Cardiac muscle cell (in vitro differentiated cells and primary cell): ENCODE measurements at regions not wholly inside any gene's neighbourhood (a gene's known extent, or its start where the extent isn't known, plus 50 kb on each side); places are given as distances from the start of the nearest gene placed in this dataset.

Experiments
- DNase-seq, 2 donors: peaks; one replicate each; pipeline versions ENCODE4 v3.0.0 to v3.0.0-alpha.2; 2010 to 2017; ENCODE audit warnings: low read depth in 1 of 2, low spot score in 1 of 2
- H3K27ac ChIP-seq: fragments of 200-600 bp; sonication (generic); 2 replicates; pipeline ENCODE4 v1.5.1; 2016
- H3K27me3 ChIP-seq: fragments of 200-600 bp; sonication (generic); 2 replicates; pipeline ENCODE4 v1.6.0; 2016; ENCODE audit warnings: control low read depth
- H3K36me3 ChIP-seq: fragments of 200-600 bp; sonication (generic); 2 replicates; pipeline ENCODE4 v1.5.1; 2016; ENCODE audit warnings: control low read depth
- H3K4me1 ChIP-seq: fragments of 200-600 bp; sonication (generic); 2 replicates; pipeline ENCODE4 v1.8.1; 2017; ENCODE audit warnings: low read depth, mild to moderate bottlenecking, mixed run types
- H3K4me3 ChIP-seq: fragments of 200-600 bp; sonication (generic); 2 replicates; pipeline ENCODE4 v1.5.1; 2016; ENCODE audit warnings: mild to moderate bottlenecking
- H3K9me3 ChIP-seq: fragments of 200-600 bp; sonication (generic); 2 replicates; pipeline ENCODE4 v1.5.1; 2017; ENCODE audit warnings: low read depth, mild to moderate bottlenecking, control low read depth
- TF ChIP-seq, protein P1 (sequence below): IDR thresholded peaks from 2 replicates; pipeline ENCODE4 v1.5.1; 2012; ENCODE audit warnings: low read depth, mild to moderate bottlenecking, low read length

DNA sequence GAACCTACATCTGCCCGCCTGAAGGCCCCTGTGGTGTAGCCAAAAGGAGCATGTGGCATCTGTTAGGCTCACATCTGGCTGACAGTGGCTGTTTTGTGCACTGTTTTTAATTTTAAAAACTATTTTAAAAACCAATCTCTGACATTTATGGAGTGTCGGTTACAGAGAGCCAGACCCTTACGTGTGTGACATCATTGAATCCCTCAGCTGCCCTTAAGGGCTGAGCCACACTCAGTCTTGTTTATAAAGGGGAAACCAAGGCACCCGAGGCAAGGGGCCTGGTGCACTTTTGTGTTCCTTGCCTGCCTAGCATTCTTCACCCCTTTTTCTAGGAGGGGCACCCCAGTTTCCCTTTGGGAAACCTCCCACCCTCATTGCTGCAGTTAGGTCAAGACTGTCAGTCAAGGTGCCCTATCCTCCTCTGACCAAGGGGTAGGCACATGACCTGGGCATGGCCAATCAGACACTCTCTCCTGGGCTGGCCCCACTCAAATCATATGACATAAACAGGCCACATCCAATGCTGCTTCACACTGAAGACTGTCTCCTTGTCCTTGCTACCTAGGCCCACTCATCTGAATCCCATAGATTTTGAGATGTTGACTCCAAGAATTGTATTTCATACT lies 105.3 kb downstream of the LSM3 start:
- TF ChIP-seq, protein P1, sequence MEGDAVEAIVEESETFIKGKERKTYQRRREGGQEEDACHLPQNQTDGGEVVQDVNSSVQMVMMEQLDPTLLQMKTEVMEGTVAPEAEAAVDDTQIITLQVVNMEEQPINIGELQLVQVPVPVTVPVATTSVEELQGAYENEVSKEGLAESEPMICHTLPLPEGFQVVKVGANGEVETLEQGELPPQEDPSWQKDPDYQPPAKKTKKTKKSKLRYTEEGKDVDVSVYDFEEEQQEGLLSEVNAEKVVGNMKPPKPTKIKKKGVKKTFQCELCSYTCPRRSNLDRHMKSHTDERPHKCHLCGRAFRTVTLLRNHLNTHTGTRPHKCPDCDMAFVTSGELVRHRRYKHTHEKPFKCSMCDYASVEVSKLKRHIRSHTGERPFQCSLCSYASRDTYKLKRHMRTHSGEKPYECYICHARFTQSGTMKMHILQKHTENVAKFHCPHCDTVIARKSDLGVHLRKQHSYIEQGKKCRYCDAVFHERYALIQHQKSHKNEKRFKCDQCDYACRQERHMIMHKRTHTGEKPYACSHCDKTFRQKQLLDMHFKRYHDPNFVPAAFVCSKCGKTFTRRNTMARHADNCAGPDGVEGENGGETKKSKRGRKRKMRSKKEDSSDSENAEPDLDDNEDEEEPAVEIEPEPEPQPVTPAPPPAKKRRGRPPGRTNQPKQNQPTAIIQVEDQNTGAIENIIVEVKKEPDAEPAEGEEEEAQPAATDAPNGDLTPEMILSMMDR, result no peak
- DNase-seq, result no peak
- H3K4me3 ChIP-seq, result no peak overlapping the region
- no peaks in the 10 kb centered on the region for H3K4me1 ChIP-seq
- no peaks in the 10 kb centered on the region for H3K36me3 ChIP-seq
- no peaks in the 10 kb centered on the region for H3K9me3 ChIP-seq
- no peak overlapping the region for H3K27ac ChIP-seq
- H3K27me3 ChIP-seq, result no peaks in the 10 kb centered on the region

DNA sequence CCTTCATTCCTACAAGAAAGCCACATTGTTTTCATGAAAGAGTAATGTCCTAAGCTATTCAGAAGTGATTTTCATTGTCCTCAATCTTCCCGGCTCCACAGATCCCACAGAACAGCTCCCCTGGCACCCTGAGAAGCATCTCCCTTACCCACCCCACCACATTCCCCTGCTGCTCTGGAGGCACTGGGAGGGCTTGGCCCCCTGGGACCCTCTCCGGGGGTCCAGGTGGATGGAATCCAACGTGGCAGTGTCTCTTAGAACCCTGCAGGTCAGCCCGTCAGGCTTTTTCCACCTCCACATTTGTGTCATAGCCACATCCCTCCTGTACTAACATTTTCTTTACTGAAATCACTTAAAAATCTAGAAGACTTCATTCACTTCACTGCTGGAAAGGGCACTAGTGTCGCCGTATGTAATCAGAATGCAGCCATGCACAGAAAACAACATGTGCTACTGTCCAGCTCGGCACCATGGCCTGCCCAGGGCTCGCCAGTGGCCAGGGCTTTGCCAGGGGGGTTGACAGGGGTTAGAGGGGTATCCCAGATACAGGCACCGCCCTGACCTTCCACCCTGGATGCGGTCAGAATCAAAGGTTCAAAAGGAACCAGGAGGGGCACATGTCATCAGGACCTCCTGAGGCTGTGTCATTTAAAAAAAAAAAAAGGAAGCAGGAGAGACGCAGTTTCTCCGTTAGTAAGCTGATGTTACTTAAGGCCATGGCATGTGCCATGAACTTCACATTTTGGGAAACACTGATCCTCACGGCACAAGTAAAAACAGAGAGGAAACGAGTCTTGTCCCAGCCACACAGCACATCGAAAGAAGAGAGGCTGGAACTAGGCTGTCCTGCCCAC lies 106.3 kb downstream of the LSM3 start:
- TF ChIP-seq, protein P1, result no peak
- H3K9me3 ChIP-seq, result no peaks in the 10 kb centered on the region
- H3K27ac ChIP-seq, result no peak overlapping the region
- no peak overlapping the region for H3K4me3 ChIP-seq
- H3K36me3 ChIP-seq, result no peaks in the 10 kb centered on the region
- no peaks in the 10 kb centered on the region for H3K27me3 ChIP-seq
- H3K4me1 ChIP-seq, result peaks cover 7% of the 10 kb centered on the region
- no peak for DNase-seq

DNA sequence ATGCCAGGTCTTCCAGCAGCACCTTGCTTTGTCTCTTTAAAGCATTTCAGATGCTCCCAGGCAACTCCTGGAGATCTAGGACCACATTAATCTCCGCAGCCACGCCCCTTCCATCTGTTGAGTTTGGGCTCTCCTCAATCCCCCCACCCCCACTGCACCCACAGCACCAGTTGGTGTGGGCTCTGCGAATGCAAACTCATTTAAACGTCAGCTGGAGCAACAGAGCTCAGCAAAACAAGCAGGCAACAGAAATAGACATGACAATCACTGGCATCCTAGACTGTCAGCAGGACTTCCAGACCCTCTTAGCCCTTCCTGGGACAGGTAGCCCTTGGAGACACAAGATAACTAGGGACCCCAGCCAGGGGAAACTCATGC lies 106.9 kb downstream of the LSM3 start:
- TF ChIP-seq, protein P1, result no peak
- Histone ChIP-seq H3K27ac (no peak overlapping the region), H3K27me3 (no peaks in the 10 kb centered on the region), H3K4me1 (peaks cover 7% of the 10 kb centered on the region), H3K9me3 (no peaks in the 10 kb centered on the region), H3K36me3 (no peaks in the 10 kb centered on the region), H3K4me3 (no peak overlapping the region)
- no peak for DNase-seq

DNA sequence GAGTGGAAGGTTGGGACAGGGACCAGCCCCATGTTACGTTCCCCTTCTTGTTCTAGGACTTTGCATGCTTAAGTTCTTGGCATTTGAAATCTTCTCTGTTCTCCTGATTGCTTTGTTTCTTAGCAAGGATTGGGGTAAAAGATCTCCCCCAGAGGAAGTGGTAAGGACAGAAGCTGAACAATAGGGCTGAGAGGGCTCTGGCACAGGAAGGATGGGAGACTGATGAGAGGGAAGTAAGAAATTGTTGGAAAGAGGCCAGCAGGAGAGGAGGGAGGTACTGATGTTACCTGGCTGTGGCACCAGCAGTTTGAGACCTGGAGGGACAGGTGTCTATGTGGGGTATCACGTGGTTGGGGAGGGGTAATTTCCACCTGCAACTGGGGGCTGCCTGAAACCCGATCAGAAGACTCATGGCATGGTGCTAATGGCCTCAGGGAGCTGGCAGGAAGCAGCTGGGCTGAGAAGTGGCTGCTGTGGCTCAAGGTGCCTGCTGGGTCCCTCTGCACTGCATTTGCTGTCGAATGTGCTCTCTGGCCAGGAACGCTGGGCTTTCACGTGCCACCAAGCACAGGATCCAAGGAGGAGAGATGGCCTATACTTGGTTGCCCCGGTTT lies 108.4 kb downstream of the LSM3 start:
- Histone ChIP-seq H3K36me3 (no peaks in the 10 kb centered on the region), H3K27me3 (no peaks in the 10 kb centered on the region), H3K9me3 (no peaks in the 10 kb centered on the region), H3K4me3 (no peak overlapping the region), H3K4me1 (peaks cover 7% of the 10 kb centered on the region), H3K27ac (no peak overlapping the region)
- TF ChIP-seq, protein P1, result no peak
- DNase-seq, result no peak

DNA sequence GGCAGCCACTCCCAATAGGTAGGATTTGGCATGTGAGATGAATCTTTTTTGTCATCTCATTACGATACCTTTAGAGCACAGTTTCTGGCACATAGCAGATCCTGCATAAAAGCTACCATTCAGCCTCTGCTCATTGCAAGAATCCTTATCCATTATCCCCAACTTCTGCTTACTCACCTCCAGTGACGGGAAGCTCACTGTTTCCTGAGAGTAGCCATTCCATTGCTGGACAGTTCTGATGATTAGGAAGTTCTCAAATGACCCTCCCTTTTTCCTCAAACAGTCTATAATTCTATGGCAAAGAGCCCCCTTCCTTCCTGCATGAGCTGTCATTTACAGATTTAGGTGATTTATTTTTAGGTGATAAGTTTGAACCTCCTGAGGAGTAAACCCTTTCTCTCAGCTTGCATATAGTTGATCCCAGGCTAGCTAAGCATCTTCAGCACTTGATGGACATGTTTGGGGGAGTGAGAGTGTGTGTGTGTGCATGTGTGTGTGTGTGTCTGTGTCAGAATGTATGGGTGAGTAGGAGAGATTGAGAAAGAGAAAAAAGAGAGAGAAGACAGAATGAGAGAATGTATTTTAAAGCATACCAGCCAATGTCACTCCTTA lies 109.7 kb downstream of the LSM3 start:
- Histone ChIP-seq H3K27ac (no peak overlapping the region), H3K4me3 (no peak overlapping the region), H3K36me3 (no peaks in the 10 kb centered on the region), H3K9me3 (no peaks in the 10 kb centered on the region), H3K4me1 (peaks cover 7% of the 10 kb centered on the region), H3K27me3 (no peaks in the 10 kb centered on the region)
- no peak for DNase-seq
- TF ChIP-seq, protein P1, result no peak
